ENCODE measurements at regions not wholly inside any gene's neighbourhood (a gene's known extent, or its start where the extent isn't known, plus 50 kb on each side); places are given as distances from the start of the nearest gene placed in this dataset.

GRCh38 chr6:25013246-25013645, 77.5 kb upstream of the RIPOR2 start:
- DNase-seq = no peak
- Mint-ChIP-seq H3K4me3 (no peak overlapping the region), H3K27me3 (ENCODE audit: low read depth) (no peaks in the 10 kb centered on the region), H3K9me3 (no peaks in the 10 kb centered on the region), H3K36me3 (ENCODE audit: low read depth) (no peaks in the 10 kb centered on the region), H3K4me1 (ENCODE audit: low read depth) (peaks cover 82% of the 10 kb centered on the region), H3K27ac (no peak overlapping the region)
- intact Hi-C loops (cut with micrococcal nuclease) = loop anchor here (10.0 kb wide), 1 partner anchor 488 kb away; no protein-coding TSS in a partner anchor
- CTCF ChIA-PET = interaction anchor here (0.6 to 7.6 kb wide), 9 partner anchors 9 to 400 kb away, joined by 3 to 70 read pairs (median 4); partner anchors contain the start of gene RIPOR2

DNA sequence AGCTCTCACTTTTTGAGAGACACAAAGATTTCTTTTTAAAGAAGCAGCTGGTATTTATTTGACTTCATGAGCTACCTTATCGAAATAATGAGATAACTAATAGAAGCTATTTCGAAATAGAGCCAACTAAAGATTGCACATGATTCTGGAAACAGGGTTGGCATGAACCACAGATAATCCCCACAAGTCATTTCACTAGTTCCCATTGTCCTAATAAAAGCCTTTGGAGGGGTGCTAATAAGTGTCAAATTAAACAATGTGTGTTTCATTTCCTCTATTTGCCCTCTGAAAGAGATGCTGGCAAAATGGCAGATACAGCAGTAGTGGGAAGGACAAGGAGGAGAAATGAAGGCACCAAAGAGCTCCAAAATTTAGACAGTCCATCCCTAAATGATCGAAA, 78.6 kb upstream of the RIPOR2 start:
- Mint-ChIP-seq H3K27ac (no peak overlapping the region), H3K4me3 (no peak overlapping the region), H3K9me3 (no peaks in the 10 kb centered on the region), H3K27me3 (ENCODE audit: low read depth) (no peaks in the 10 kb centered on the region), H3K4me1 (ENCODE audit: low read depth) (peaks cover 72% of the 10 kb centered on the region), H3K36me3 (ENCODE audit: low read depth) (no peaks in the 10 kb centered on the region)
- DNase-seq = no peak
- CTCF ChIA-PET = interaction anchor here (0.5 to 7.6 kb wide), 12 partner anchors 12 to 193 kb away, joined by 3 to 70 read pairs (median 4); partner anchors contain the start of gene RIPOR2
- intact Hi-C loops (cut with micrococcal nuclease) = loop anchor here (2.0 to 10.0 kb wide), 2 partner anchors 132 to 490 kb away; no protein-coding TSS in a partner anchor

- Mint-ChIP-seq H3K27me3 (ENCODE audit: low read depth) (no peaks in the 10 kb centered on the region), H3K9me3 (no peaks in the 10 kb centered on the region), H3K27ac (peak overlapping the region; percentile 73), H3K4me3 (peak overlapping the region; percentile 5), H3K36me3 (ENCODE audit: low read depth) (no peaks in the 10 kb centered on the region), H3K4me1 (ENCODE audit: low read depth) (peaks cover 66% of the 10 kb centered on the region)
- CTCF ChIA-PET = interaction anchor here (0.5 to 7.6 kb wide), 15 partner anchors 12 to 159 kb away, joined by 3 to 70 read pairs (median 3); partner anchors contain the start of gene RIPOR2
- peak; percentile 73 for DNase-seq
- intact Hi-C loops (cut with micrococcal nuclease) = loop anchor here (1.0 to 10.0 kb wide), 5 partner anchors 8 to 733 kb away; no protein-coding TSS in a partner anchor
These were observed 79.2 kb upstream of the RIPOR2 start for GRCh38 chr6:25014791-25015560.

- no peak overlapping the region for H3K4me3 Mint-ChIP-seq
- H3K9me3 Mint-ChIP-seq = no peaks in the 10 kb centered on the region
- peak overlapping the region; percentile 4 for H3K27ac Mint-ChIP-seq
- H3K4me1 Mint-ChIP-seq (ENCODE audit: low read depth) = peaks cover 62% of the 10 kb centered on the region
- CTCF ChIA-PET = interaction anchor here (1.0 to 7.6 kb wide), 8 partner anchors 9 to 160 kb away, joined by 3 to 70 read pairs (median 14); partner anchors contain the start of gene RIPOR2
- no peak for DNase-seq
- H3K27me3 Mint-ChIP-seq (ENCODE audit: low read depth) = no peaks in the 10 kb centered on the region
- no peaks in the 10 kb centered on the region for H3K36me3 Mint-ChIP-seq (ENCODE audit: low read depth)
- intact Hi-C loops (cut with micrococcal nuclease) = loop anchor here (5.0 to 10.0 kb wide), 2 partner anchors 491 to 734 kb away; no protein-coding TSS in a partner anchor
These were observed 80.4 kb upstream of the RIPOR2 start for GRCh38 chr6:25016014-25016720.

DNA sequence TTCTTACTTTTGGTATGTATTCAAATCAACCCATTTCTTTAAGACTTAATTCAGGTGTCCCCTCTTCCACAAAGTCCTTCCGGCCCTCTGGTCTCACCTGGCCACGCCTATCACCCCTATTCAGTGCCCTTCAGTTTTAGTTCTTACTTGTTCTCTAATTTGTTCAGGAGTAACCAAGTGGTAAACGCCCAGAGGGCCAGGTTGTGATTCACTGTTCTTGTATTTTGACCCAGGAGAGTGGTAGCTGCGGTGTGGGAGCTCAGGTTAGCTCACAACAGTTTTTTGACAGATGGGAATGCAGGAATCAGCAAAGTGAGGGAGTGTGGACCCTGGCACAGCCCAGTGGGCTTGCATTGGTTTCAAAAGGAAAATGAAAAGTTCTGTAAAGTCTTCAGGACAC, 81.7 kb upstream of the RIPOR2 start:
- peak overlapping the region; percentile 84 for H3K27ac Mint-ChIP-seq
- no peaks in the 10 kb centered on the region for H3K27me3 Mint-ChIP-seq (ENCODE audit: low read depth)
- H3K36me3 Mint-ChIP-seq (ENCODE audit: low read depth) = no peaks in the 10 kb centered on the region
- CTCF ChIA-PET = interaction anchor here (0.6 to 7.6 kb wide), 55 partner anchors 8 to 908 kb away, joined by 3 to 70 read pairs (median 5); partner anchors contain the start of gene RIPOR2
- intact Hi-C loops (cut with micrococcal nuclease) = loop anchor here (5.0 to 10.0 kb wide), 2 partner anchors 493 to 735 kb away; no protein-coding TSS in a partner anchor
- no peaks in the 10 kb centered on the region for H3K9me3 Mint-ChIP-seq
- peaks cover 59% of the 10 kb centered on the region for H3K4me1 Mint-ChIP-seq (ENCODE audit: low read depth)
- no peak for DNase-seq
- peak overlapping the region; percentile 6 for H3K4me3 Mint-ChIP-seq

GRCh38 chr6:25017932-25018567, 82.3 kb upstream of the RIPOR2 start:
- Mint-ChIP-seq H3K4me3 (peak overlapping the region; percentile 6), H3K27ac (peak overlapping the region; percentile 84), H3K9me3 (no peaks in the 10 kb centered on the region), H3K27me3 (ENCODE audit: low read depth) (no peaks in the 10 kb centered on the region), H3K36me3 (ENCODE audit: low read depth) (no peaks in the 10 kb centered on the region), H3K4me1 (ENCODE audit: low read depth) (peaks cover 55% of the 10 kb centered on the region)
- intact Hi-C loops (cut with micrococcal nuclease) = loop anchor here (1.0 to 10.0 kb wide), 11 partner anchors 26 to 736 kb away; no protein-coding TSS in a partner anchor
- CTCF ChIA-PET = interaction anchor here (0.6 to 7.6 kb wide), 59 partner anchors 9 to 908 kb away, joined by 3 to 70 read pairs (median 4); partner anchors contain the start of gene RIPOR2
- DNase-seq = peak; percentile 93

DNA sequence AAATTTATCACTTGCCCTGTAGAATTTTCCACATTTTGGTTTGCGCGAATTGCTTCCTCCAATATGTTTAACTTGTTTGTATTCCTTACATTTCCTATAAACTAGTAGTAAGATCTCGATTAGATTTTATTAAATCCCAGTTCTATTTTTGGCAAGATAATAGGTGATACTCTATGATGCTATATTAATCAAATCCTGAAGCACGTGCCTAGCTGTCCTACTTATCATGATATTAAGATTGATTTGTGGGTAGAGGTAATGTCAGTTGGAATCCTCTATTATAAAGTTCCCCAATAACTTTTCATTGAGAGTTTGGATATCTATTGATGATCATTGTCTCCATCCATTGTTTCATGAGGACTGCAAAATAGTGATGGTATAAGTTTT, 82.8 kb upstream of the RIPOR2 start:
- Mint-ChIP-seq H3K9me3 (no peaks in the 10 kb centered on the region), H3K27me3 (ENCODE audit: low read depth) (no peaks in the 10 kb centered on the region), H3K36me3 (ENCODE audit: low read depth) (no peaks in the 10 kb centered on the region), H3K4me3 (no peak overlapping the region), H3K27ac (no peak overlapping the region), H3K4me1 (ENCODE audit: low read depth) (peaks cover 50% of the 10 kb centered on the region)
- CTCF ChIA-PET = interaction anchor here (0.6 to 7.6 kb wide), 44 partner anchors 8 to 439 kb away, joined by 3 to 70 read pairs (median 5); partner anchors contain the start of gene RIPOR2
- intact Hi-C loops (cut with micrococcal nuclease) = loop anchor here (1.0 to 10.0 kb wide), 11 partner anchors 26 to 736 kb away; no protein-coding TSS in a partner anchor
- DNase-seq = no peak

DNA sequence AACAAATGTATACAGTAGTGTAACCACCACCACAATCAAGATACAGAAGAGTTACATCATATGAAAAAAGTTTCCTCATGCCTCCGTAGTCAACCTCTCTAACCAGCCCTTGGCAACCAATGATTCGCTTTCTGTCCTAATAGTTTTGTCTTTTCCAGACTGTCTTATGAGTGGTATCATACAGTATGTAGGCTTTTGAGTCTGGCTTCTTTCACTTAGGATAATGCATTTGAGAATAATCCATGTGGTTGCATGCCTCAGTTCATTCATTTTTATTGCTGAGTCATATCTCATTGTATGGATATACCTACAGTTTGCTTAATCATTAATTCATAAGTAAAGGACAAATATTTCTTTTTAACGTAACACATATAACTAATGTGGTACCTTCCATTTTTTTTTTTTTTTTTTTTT, 86.4 kb upstream of the RIPOR2 start:
- intact Hi-C loops (cut with micrococcal nuclease) = no loop called here
- peaks cover 47% of the 10 kb centered on the region for H3K4me1 Mint-ChIP-seq (ENCODE audit: low read depth)
- CTCF ChIA-PET = interaction anchor here (3.6 kb wide), 1 partner anchor 49 kb away, joined by 16 read pairs; no protein-coding TSS in a partner anchor
- no peak overlapping the region for H3K4me3 Mint-ChIP-seq
- H3K9me3 Mint-ChIP-seq = no peaks in the 10 kb centered on the region
- no peak for DNase-seq
- no peaks in the 10 kb centered on the region for H3K27me3 Mint-ChIP-seq (ENCODE audit: low read depth)
- no peak overlapping the region for H3K27ac Mint-ChIP-seq
- H3K36me3 Mint-ChIP-seq (ENCODE audit: low read depth) = peaks cover 6% of the 10 kb centered on the region

GRCh38 chr6:25023781-25024180, 88.0 kb upstream of the RIPOR2 start:
- no peak overlapping the region for H3K27ac Mint-ChIP-seq
- H3K9me3 Mint-ChIP-seq = no peaks in the 10 kb centered on the region
- H3K36me3 Mint-ChIP-seq (ENCODE audit: low read depth) = peaks cover 6% of the 10 kb centered on the region
- no peaks in the 10 kb centered on the region for H3K27me3 Mint-ChIP-seq (ENCODE audit: low read depth)
- CTCF ChIA-PET = interaction anchor here (5.7 to 6.8 kb wide), 2 partner anchors 15 to 46 kb away, joined by 106 to 110 read pairs; no protein-coding TSS in a partner anchor
- H3K4me1 Mint-ChIP-seq (ENCODE audit: low read depth) = peaks cover 56% of the 10 kb centered on the region
- no peak overlapping the region for H3K4me3 Mint-ChIP-seq
- no peak for DNase-seq
- intact Hi-C loops (cut with micrococcal nuclease) = no loop called here

- Mint-ChIP-seq H3K36me3 (ENCODE audit: low read depth) (peaks cover 6% of the 10 kb centered on the region), H3K4me1 (ENCODE audit: low read depth) (peaks cover 56% of the 10 kb centered on the region), H3K4me3 (no peak overlapping the region), H3K27me3 (ENCODE audit: low read depth) (no peaks in the 10 kb centered on the region), H3K27ac (peak overlapping the region; percentile 90), H3K9me3 (no peaks in the 10 kb centered on the region)
- intact Hi-C loops (cut with micrococcal nuclease) = no loop called here
- CTCF ChIA-PET = interaction anchor here (0.6 to 6.8 kb wide), 9 partner anchors 12 to 482 kb away, joined by 3 to 110 read pairs (median 6); partner anchors contain the start of gene RIPOR2
- DNase-seq = no peak
These were observed 89.1 kb upstream of the RIPOR2 start for GRCh38 chr6:25024821-25025220.

GRCh38 chr6:25025248-25025918, 89.6 kb upstream of the RIPOR2 start:
- peaks cover 57% of the 10 kb centered on the region for H3K4me1 Mint-ChIP-seq (ENCODE audit: low read depth)
- no peaks in the 10 kb centered on the region for H3K9me3 Mint-ChIP-seq
- peak overlapping the region; percentile 65 for H3K4me3 Mint-ChIP-seq
- CTCF ChIA-PET = interaction anchor here (0.6 to 6.8 kb wide), 20 partner anchors 8 to 168 kb away, joined by 3 to 110 read pairs (median 6); partner anchors contain the start of gene RIPOR2
- peaks cover 6% of the 10 kb centered on the region for H3K36me3 Mint-ChIP-seq (ENCODE audit: low read depth)
- intact Hi-C loops (cut with micrococcal nuclease) = no loop called here
- H3K27me3 Mint-ChIP-seq (ENCODE audit: low read depth) = no peaks in the 10 kb centered on the region
- no peak for DNase-seq
- H3K27ac Mint-ChIP-seq = peak overlapping the region; percentile 90

All from activated naive CD4-positive, alpha-beta T cell treated with anti-CD3 and anti-CD28 coated beads for 36 hours (primary cell).